Fibroblast of the aortic adventitia (primary cell): ENCODE measurements at regions not wholly inside any gene's neighbourhood (a gene's known extent, or its start where the extent isn't known, plus 50 kb on each side); places are given as distances from the start of the nearest gene placed in this dataset.
"Not testable (repeated sequence)": the region's sequence is repeated elsewhere in the genome, so short reads cannot be mapped to it uniquely, and the experiment has no call there.

ENCODE experiments used
- DNase-seq: peaks from one replicate; pipeline ENCODE4 v3.0.0-alpha.2; 2010; ENCODE audit warnings: low read depth
- H3K4me3 ChIP-seq: 2 replicates; pipeline ENCODE4 v1.5.1; 2011; ENCODE audit warnings: low read depth, mild to moderate bottlenecking, control low read depth, low read length, moderate library complexity
- CTCF ChIP-seq: IDR thresholded peaks from 2 replicates; pipeline ENCODE4 v1.5.1; 2011; ENCODE audit warnings: mild to moderate bottlenecking, low read length, control low read depth, inconsistent platforms; ENCODE audit not compliant: insufficient read depth

GRCh38 chr16:73101568-73101967 is 53.6 kb upstream of the ZFHX3 start:
- no peak for DNase-seq
- TF ChIP-seq CTCF = no peak

GRCh38 chr16:73099601-73100000 is 51.7 kb upstream of the ZFHX3 start:
- not testable (repeated sequence) for DNase-seq, H3K4me3 ChIP-seq

More at GRCh38 chr16:73101568-73101967, 53.6 kb upstream of the ZFHX3 start:
- no peak overlapping the region for H3K4me3 ChIP-seq
